Uterus (tissue), 3 donors: ENCODE measurements at regions not wholly inside any gene's neighbourhood (a gene's known extent, or its start where the extent isn't known, plus 50 kb on each side); places are given as distances from the start of the nearest gene placed in this dataset.
"Not testable (repeated sequence)": the region's sequence is repeated elsewhere in the genome, so short reads cannot be mapped to it uniquely, and the experiment has no call there.

ENCODE experiments used
- DNase-seq, 2 donors: peaks; one replicate each; pipeline ENCODE4 v3.0.0-alpha.2; 2019 to 2020
- H3K27ac ChIP-seq, 2 donors: fragments of 200-600 bp; sonication (generic); 1 replicate in 1 of 2; 2 replicates in 1 of 2; pipeline ENCODE4 v1.5.1; 2016 to 2018
- H3K27me3 ChIP-seq, 2 donors: fragments of 200-600 bp; sonication (generic); one replicate each; pipeline ENCODE4 v1.5.1; 2018 to 2019; ENCODE audit warnings: control low read depth in 1 of 2
- H3K36me3 ChIP-seq, 2 donors: fragments of 200-600 bp; sonication (generic); one replicate each; pipeline ENCODE4 v1.5.1; 2019; ENCODE audit warnings: control low read depth in 1 of 2
- H3K4me1 ChIP-seq, 2 donors: fragments of 200-600 bp; sonication (generic); one replicate each; pipeline ENCODE4 v1.5.1; 2018 to 2019; ENCODE audit warnings: control low read depth in 1 of 2
- H3K4me3 ChIP-seq, 2 donors: fragments of 200-600 bp; sonication (generic); 1 replicate in 1 of 2; 2 replicates in 1 of 2; pipeline ENCODE4 v1.5.1; 2018 to 2019; ENCODE audit warnings: mild to moderate bottlenecking in 1 of 2
- H3K9me3 ChIP-seq, 2 donors: fragments of 200-600 bp; sonication (generic); one replicate each; pipeline ENCODE4 v1.5.1; 2019; ENCODE audit warnings: control low read depth in 1 of 2
- CTCF ChIP-seq, 4 experiments: fragments of 200-600 bp in 2 of 4; fragments of 450-650 bp in 2 of 4; sonication (generic) in 2 of 4; IDR thresholded peaks; one replicate each; pipeline ENCODE4 v1.5.1; 2016 to 2019; ENCODE audit warnings: antibody characterized with exemption in 4 of 4, mild to moderate bottlenecking in 2 of 4, moderate library complexity in 1 of 4
- POLR2A ChIP-seq, 2 donors: fragments of 450-650 bp; IDR thresholded peaks; one replicate each; pipeline ENCODE4 v1.6.1; 2016; ENCODE audit warnings: antibody characterized with exemption in 2 of 2, mild to moderate bottlenecking in 1 of 2, moderate library complexity in 1 of 2
- intact Hi-C: fragments of 100-400 bp; cut with DNase I; formaldehyde crosslinking; loops from one replicate; pipeline ENCODE4 v1.15.1; 2023; ENCODE audit warnings: low total_unique reads
- donor health status: DM: yes; HTN: yes; CAD: no.

GRCh38 chr11:103811870-103812455 lies 224.5 kb upstream of the DDI1 start:
- no peak for DNase-seq
- intact Hi-C loops: no loop called here
- Histone ChIP-seq H3K27ac (no peak overlapping the region), H3K36me3 (no peaks in the 10 kb centered on the region), H3K9me3 (no peaks in the 10 kb centered on the region), H3K4me1 (no peaks in the 10 kb centered on the region), H3K4me3 (no peak overlapping the region), H3K27me3 (no peaks in the 10 kb centered on the region)
- TF ChIP-seq CTCF (IDR thresholded peaks at IDR 0.05) (no peak), POLR2A (IDR thresholded peaks at IDR 0.05) (no peak)

DNA sequence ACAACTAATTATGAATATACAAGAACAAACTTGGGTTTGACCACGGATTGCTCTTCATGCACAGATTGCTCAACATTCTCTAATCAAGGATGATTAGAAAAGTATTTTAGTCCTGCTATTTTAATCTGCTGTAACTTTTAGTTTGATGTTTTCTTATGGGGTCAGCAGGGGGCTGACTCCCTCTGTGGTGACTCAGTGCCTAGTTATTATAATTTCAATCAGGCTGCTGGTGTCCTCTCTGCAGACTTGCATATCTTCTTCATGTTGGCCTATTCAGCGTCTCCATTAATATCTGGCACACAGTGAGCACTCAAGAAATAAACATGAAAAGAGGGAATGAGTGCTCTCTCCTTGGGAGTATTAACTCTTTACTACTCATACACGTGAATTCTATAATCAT lies 223.8 kb upstream of the DDI1 start:
- no peaks in the 10 kb centered on the region for H3K27me3 ChIP-seq
- H3K27ac ChIP-seq: no peak overlapping the region
- H3K4me1 ChIP-seq: no peaks in the 10 kb centered on the region
- intact Hi-C loops: no loop called here
- no peaks in the 10 kb centered on the region for H3K36me3 ChIP-seq
- no peak overlapping the region for H3K4me3 ChIP-seq
- H3K9me3 ChIP-seq: no peaks in the 10 kb centered on the region
- DNase-seq: no peak
- TF ChIP-seq CTCF (IDR thresholded peaks at IDR 0.05): no peak
- no peak for TF ChIP-seq POLR2A (IDR thresholded peaks at IDR 0.05)

GRCh38 chr11:103820345-103820744 lies 216.1 kb upstream of the DDI1 start:
- H3K27me3 ChIP-seq, H3K4me3 ChIP-seq, H3K27ac ChIP-seq, DNase-seq, H3K9me3 ChIP-seq, H3K36me3 ChIP-seq, intact Hi-C loops, H3K4me1 ChIP-seq: not testable (repeated sequence)

GRCh38 chr11:103824116-103824515 lies 212.3 kb upstream of the DDI1 start:
- intact Hi-C loops: no loop called here
- H3K27ac ChIP-seq: no peak overlapping the region
- no peaks in the 10 kb centered on the region for H3K9me3 ChIP-seq
- H3K36me3 ChIP-seq: no peaks in the 10 kb centered on the region
- no peak for DNase-seq
- TF ChIP-seq POLR2A (IDR thresholded peaks at IDR 0.05): no peak
- TF ChIP-seq CTCF (IDR thresholded peaks at IDR 0.05): no peak
- H3K27me3 ChIP-seq: no peaks in the 10 kb centered on the region
- no peak overlapping the region for H3K4me3 ChIP-seq
- no peaks in the 10 kb centered on the region for H3K4me1 ChIP-seq

GRCh38 chr11:103825469-103825868 lies 211.0 kb upstream of the DDI1 start:
- intact Hi-C loops: no loop called here
- TF ChIP-seq POLR2A (IDR thresholded peaks at IDR 0.05): no peak
- no peak for TF ChIP-seq CTCF (IDR thresholded peaks at IDR 0.05)
- no peak for DNase-seq

GRCh38 chr11:103826856-103827255 lies 209.6 kb upstream of the DDI1 start:
- no peak overlapping the region for H3K4me3 ChIP-seq
- intact Hi-C loops: no loop called here
- H3K27ac ChIP-seq: no peak overlapping the region
- no peak for TF ChIP-seq POLR2A (IDR thresholded peaks at IDR 0.05)
- TF ChIP-seq CTCF (IDR thresholded peaks at IDR 0.05): no peak
- no peaks in the 10 kb centered on the region for H3K9me3 ChIP-seq
- no peaks in the 10 kb centered on the region for H3K36me3 ChIP-seq
- no peak for DNase-seq
- H3K4me1 ChIP-seq: no peaks in the 10 kb centered on the region
- no peaks in the 10 kb centered on the region for H3K27me3 ChIP-seq

More at GRCh38 chr11:103825469-103825868, 211.0 kb upstream of the DDI1 start:
- no peak overlapping the region for H3K4me3 ChIP-seq
- no peak overlapping the region for H3K27ac ChIP-seq
- H3K4me1 ChIP-seq: no peaks in the 10 kb centered on the region
- no peaks in the 10 kb centered on the region for H3K9me3 ChIP-seq
- H3K36me3 ChIP-seq: no peaks in the 10 kb centered on the region
- H3K27me3 ChIP-seq: no peaks in the 10 kb centered on the region
